Mucosa of descending colon (tissue), 3 donors: ENCODE measurements at regions not wholly inside any gene's neighbourhood (a gene's known extent, or its start where the extent isn't known, plus 50 kb on each side); places are given as distances from the start of the nearest gene placed in this dataset.

ENCODE experiments used
- ATAC-seq: fragments of 200-7000 bp; cut with Tn5 transposase; one replicate; pipeline ENCODE4 v1.9.1; 2020; ENCODE audit warnings: mild to moderate bottlenecking, moderate library complexity
- DNase-seq, 3 donors: peaks; one replicate each; pipeline ENCODE4 v3.0.0-alpha.2; 2020
- H3K36me3 ChIP-seq: fragments of 200-600 bp; one replicate; pipeline ENCODE4 v1.8.0; 2021; ENCODE audit warnings: low read depth, mild to moderate bottlenecking
- H3K4me1 ChIP-seq: fragments of 200-600 bp; one replicate; pipeline ENCODE4 v1.8.0; 2021; ENCODE audit warnings: low read depth, mild to moderate bottlenecking
- H3K4me3 ChIP-seq: fragments of 200-600 bp; one replicate; pipeline ENCODE4 v1.8.0; 2021; ENCODE audit warnings: mild to moderate bottlenecking
- H3K9me3 ChIP-seq: fragments of 200-600 bp; one replicate; pipeline ENCODE4 v1.8.0; 2021; ENCODE audit warnings: mild to moderate bottlenecking
- intact Hi-C, 2 donors: fragments of 100-400 bp; cut with DNase I in 1 of 2; cut with micrococcal nuclease in 1 of 2; formaldehyde crosslinking; loops; one replicate each; pipeline versions ENCODE4 v1.11.0 to v1.11.1; 2022; cut with DNase I, micrococcal nuclease
- TF ChIP-seq, protein P1 (sequence below): fragments of 200-600 bp; IDR thresholded peaks from one replicate; pipeline ENCODE4 v1.8.0; 2022; ENCODE audit warnings: antibody characterized with exemption, mild to moderate bottlenecking
- donor health status: DM: no; HTN: no; CAD: no; lungs with moderate emphysema.
- donor health status: DM: no; HTN: no; CAD: no.
- donor health status: DM: no; HTN: yes; CAD: no.

GRCh38 chr12:24197532-24197931 is 248.1 kb upstream of the SOX5 start:
- no peak for ATAC-seq
- H3K9me3 ChIP-seq = no peaks in the 10 kb centered on the region
- H3K36me3 ChIP-seq = no peaks in the 10 kb centered on the region
- TF ChIP-seq, protein P1, sequence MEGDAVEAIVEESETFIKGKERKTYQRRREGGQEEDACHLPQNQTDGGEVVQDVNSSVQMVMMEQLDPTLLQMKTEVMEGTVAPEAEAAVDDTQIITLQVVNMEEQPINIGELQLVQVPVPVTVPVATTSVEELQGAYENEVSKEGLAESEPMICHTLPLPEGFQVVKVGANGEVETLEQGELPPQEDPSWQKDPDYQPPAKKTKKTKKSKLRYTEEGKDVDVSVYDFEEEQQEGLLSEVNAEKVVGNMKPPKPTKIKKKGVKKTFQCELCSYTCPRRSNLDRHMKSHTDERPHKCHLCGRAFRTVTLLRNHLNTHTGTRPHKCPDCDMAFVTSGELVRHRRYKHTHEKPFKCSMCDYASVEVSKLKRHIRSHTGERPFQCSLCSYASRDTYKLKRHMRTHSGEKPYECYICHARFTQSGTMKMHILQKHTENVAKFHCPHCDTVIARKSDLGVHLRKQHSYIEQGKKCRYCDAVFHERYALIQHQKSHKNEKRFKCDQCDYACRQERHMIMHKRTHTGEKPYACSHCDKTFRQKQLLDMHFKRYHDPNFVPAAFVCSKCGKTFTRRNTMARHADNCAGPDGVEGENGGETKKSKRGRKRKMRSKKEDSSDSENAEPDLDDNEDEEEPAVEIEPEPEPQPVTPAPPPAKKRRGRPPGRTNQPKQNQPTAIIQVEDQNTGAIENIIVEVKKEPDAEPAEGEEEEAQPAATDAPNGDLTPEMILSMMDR = no peak
- no peak for DNase-seq
- intact Hi-C loops = no loop called here
- no peak overlapping the region for H3K4me3 ChIP-seq
- no peaks in the 10 kb centered on the region for H3K4me1 ChIP-seq

- intact Hi-C loops = no loop called here
- ATAC-seq = no peak
Observed at GRCh38 chr12:24195063-24195462, 245.6 kb upstream of the SOX5 start.

GRCh38 chr12:24191117-24191516 is 241.6 kb upstream of the SOX5 start:
- DNase-seq = no peak
- intact Hi-C loops = no loop called here
- ATAC-seq = no peak
- no peak overlapping the region for H3K4me3 ChIP-seq
- no peaks in the 10 kb centered on the region for H3K36me3 ChIP-seq
- TF ChIP-seq, protein P1 = no peak
- H3K9me3 ChIP-seq = no peaks in the 10 kb centered on the region
- no peaks in the 10 kb centered on the region for H3K4me1 ChIP-seq

More at GRCh38 chr12:24195063-24195462, 245.6 kb upstream of the SOX5 start:
- Histone ChIP-seq H3K4me1 (no peaks in the 10 kb centered on the region), H3K4me3 (no peak overlapping the region), H3K36me3 (no peaks in the 10 kb centered on the region), H3K9me3 (no peaks in the 10 kb centered on the region)
- TF ChIP-seq, protein P1 = no peak
- DNase-seq = no peak

DNA sequence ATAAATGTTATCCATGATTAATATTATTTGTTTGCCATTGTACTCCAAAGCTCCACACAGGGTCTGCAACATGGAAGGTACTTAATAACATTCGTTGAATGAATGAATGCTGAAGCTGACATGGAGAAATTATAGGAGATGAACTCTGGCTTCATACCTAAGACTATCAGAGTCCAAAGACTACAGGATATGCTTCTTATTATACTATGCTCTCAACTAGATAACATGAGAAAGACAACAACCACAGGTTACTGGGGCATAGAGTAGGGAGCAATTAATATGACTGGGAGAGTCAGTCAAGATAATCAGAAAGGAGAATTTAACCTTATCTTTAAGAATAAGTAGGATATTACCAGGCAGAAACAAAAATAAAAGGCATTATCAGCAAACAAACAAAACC is 236.3 kb upstream of the SOX5 start:
- no peaks in the 10 kb centered on the region for H3K9me3 ChIP-seq
- DNase-seq = no peak
- no peak for ATAC-seq
- TF ChIP-seq, protein P1 = no peak
- H3K36me3 ChIP-seq = no peaks in the 10 kb centered on the region
- intact Hi-C loops = no loop called here
- H3K4me1 ChIP-seq = no peaks in the 10 kb centered on the region
- H3K4me3 ChIP-seq = no peak overlapping the region

DNA sequence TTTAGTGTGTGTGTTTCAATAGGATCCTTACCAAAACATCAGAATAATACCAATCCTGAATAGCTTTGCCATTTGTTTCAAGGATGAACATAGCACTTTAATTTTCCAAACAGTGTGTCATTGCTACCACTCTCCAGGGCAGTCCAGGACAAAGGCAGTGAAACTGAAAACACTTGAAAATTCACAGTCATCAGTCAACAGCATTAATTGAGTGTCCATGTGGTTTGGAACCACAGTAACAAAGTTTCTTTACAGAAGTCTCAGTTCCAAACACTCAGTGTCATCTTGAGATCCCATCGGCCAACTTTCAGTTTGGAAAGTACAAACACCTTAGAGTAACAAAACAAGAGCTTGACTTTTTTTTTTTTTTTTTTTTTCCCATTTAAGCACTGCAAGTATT is 228.4 kb upstream of the SOX5 start:
- no peak for DNase-seq
- intact Hi-C loops = no loop called here
- no peaks in the 10 kb centered on the region for H3K4me1 ChIP-seq
- no peak overlapping the region for H3K4me3 ChIP-seq
- H3K36me3 ChIP-seq = no peaks in the 10 kb centered on the region
- TF ChIP-seq, protein P1 = no peak
- no peak for ATAC-seq
- H3K9me3 ChIP-seq = no peaks in the 10 kb centered on the region

GRCh38 chr12:24175929-24176328 is 226.5 kb upstream of the SOX5 start:
- intact Hi-C loops = no loop called here
- Histone ChIP-seq H3K4me3 (no peak overlapping the region), H3K4me1 (no peaks in the 10 kb centered on the region), H3K9me3 (no peaks in the 10 kb centered on the region), H3K36me3 (no peaks in the 10 kb centered on the region)
- peak; percentile 65 for ATAC-seq
- DNase-seq = no peak
- TF ChIP-seq, protein P1 = no peak
